Esophagus muscularis mucosa (tissue), 4 donors: ENCODE measurements at regions not wholly inside any gene's neighbourhood (a gene's known extent, or its start where the extent isn't known, plus 50 kb on each side); places are given as distances from the start of the nearest gene placed in this dataset.

Experiments used
- DNase-seq: peaks from one replicate; pipeline ENCODE4 v3.0.0-alpha.2; 2017; ENCODE audit errors: extremely low spot score
- H3K27ac ChIP-seq, 4 donors: fragments of 200-600 bp; sonication (generic); replicated peaks in 1 of 4; 1 replicate in 3 of 4; 2 replicates in 1 of 4; pipeline ENCODE4 v1.5.1; 2016 to 2019; ENCODE audit warnings: mild to moderate bottlenecking in 1 of 4
- H3K27me3 ChIP-seq, 4 donors: fragments of 200-600 bp; sonication (generic); one replicate each; pipeline versions ENCODE4 v1.5.1 to v1.6.0; 2016 to 2019
- H3K36me3 ChIP-seq, 4 donors: fragments of 200-600 bp; sonication (generic); one replicate each; pipeline ENCODE4 v1.5.1; 2016 to 2019
- H3K4me1 ChIP-seq, 4 donors: fragments of 200-600 bp; sonication (generic); one replicate each; pipeline ENCODE4 v1.5.1; 2016 to 2019
- H3K4me3 ChIP-seq, 4 donors: fragments of 200-600 bp; sonication (generic); 1 replicate in 2 of 4; 2 replicates in 2 of 4; pipeline ENCODE4 v1.5.1; 2016 to 2019; ENCODE audit warnings: mild to moderate bottlenecking in 4 of 4, moderate library complexity in 1 of 4
- H3K9me3 ChIP-seq, 4 donors: fragments of 200-600 bp; sonication (generic); 1 replicate in 3 of 4; 2 replicates in 1 of 4; pipeline ENCODE4 v1.5.1; 2016 to 2019
- CTCF ChIP-seq, 3 experiments: fragments of 200-600 bp in 2 of 3; fragments of 450-650 bp in 1 of 3; sonication (generic) in 2 of 3; IDR thresholded peaks; one replicate each; pipeline ENCODE4 v1.5.1; 2017 to 2019; ENCODE audit warnings: antibody characterized with exemption in 3 of 3, mild to moderate bottlenecking in 2 of 3, moderate library complexity in 1 of 3
- EP300 ChIP-seq: sonication (generic); formaldehyde crosslinking; IDR thresholded peaks from one replicate; pipeline ENCODE4 v1.6.1; 2017; ENCODE audit warnings: antibody characterized with exemption
- POLR2A ChIP-seq: fragments of 450-650 bp; IDR thresholded peaks from one replicate; pipeline ENCODE4 v1.6.1; 2017; ENCODE audit warnings: antibody characterized with exemption, moderate library complexity, mild to moderate bottlenecking, low read depth
- POLR2AphosphoS5 ChIP-seq, 2 donors: sonication (generic); formaldehyde crosslinking; IDR thresholded peaks; one replicate each; pipeline ENCODE4 v1.6.1; 2017; ENCODE audit warnings: antibody characterized with exemption in 2 of 2
- WGBS: methylation state at CpG from one replicate; pipeline ENCODE4 v1.1.5; 2018; 5-methylcytosine and 5-hydroxymethylcytosine counted together
- intact Hi-C: fragments of 100-400 bp; cut with DNase I; formaldehyde crosslinking; loops from one replicate; pipeline ENCODE4 v1.15.1; 2023

- intact Hi-C loops = no loop called here
These were observed 280.1 kb upstream of the ZFP42 start for GRCh38 chr4:187715466-187715865.

GRCh38 chr4:187724456-187724855 lies 271.1 kb upstream of the ZFP42 start:
- H3K9me3 ChIP-seq = no peaks in the 10 kb centered on the region
- WGBS = 62% methylated on average over 5 of the region's 5 CpGs
- H3K36me3 ChIP-seq = no peaks in the 10 kb centered on the region
- no peaks in the 10 kb centered on the region for H3K4me1 ChIP-seq
- H3K4me3 ChIP-seq = no peak overlapping the region
- intact Hi-C loops = no loop called here
- no peaks in the 10 kb centered on the region for H3K27me3 ChIP-seq
- no peak for TF ChIP-seq CTCF (IDR thresholded peaks at IDR 0.05)
- no peak for TF ChIP-seq POLR2A
- TF ChIP-seq POLR2AphosphoS5 (IDR thresholded peaks at IDR 0.05) = no peak
- no peak for TF ChIP-seq EP300
- no peak overlapping the region for H3K27ac ChIP-seq
- no peak for DNase-seq

More at GRCh38 chr4:187715466-187715865, 280.1 kb upstream of the ZFP42 start:
- H3K9me3 ChIP-seq = no peaks in the 10 kb centered on the region
- no peak for DNase-seq
- H3K27ac ChIP-seq = no peak overlapping the region
- no peak overlapping the region for H3K4me3 ChIP-seq
- TF ChIP-seq POLR2A (no peak), EP300 (no peak), POLR2AphosphoS5 (IDR thresholded peaks at IDR 0.05) (no peak), CTCF (IDR thresholded peaks at IDR 0.05) (no peak)
- no peaks in the 10 kb centered on the region for H3K27me3 ChIP-seq
- no peaks in the 10 kb centered on the region for H3K4me1 ChIP-seq
- no peaks in the 10 kb centered on the region for H3K36me3 ChIP-seq

GRCh38 chr4:187726485-187726884 lies 269.1 kb upstream of the ZFP42 start:
- TF ChIP-seq EP300 (no peak), CTCF (IDR thresholded peaks at IDR 0.05) (no peak), POLR2AphosphoS5 (IDR thresholded peaks at IDR 0.05) (no peak)
- peaks cover 0 to 4% (median 0%) of the 10 kb centered on the region in 4 donors for H3K9me3 ChIP-seq
- H3K4me3 ChIP-seq = no peak overlapping the region
- no peak for DNase-seq
- intact Hi-C loops = no loop called here
- no peaks in the 10 kb centered on the region for H3K4me1 ChIP-seq
- no peak overlapping the region for H3K27ac ChIP-seq
- H3K27me3 ChIP-seq = no peaks in the 10 kb centered on the region
- 92% methylated on average over 6 of the region's 6 CpGs for WGBS
- H3K36me3 ChIP-seq = no peaks in the 10 kb centered on the region

- TF ChIP-seq EP300 (no peak), POLR2A (no peak), CTCF (IDR thresholded peaks at IDR 0.05) (no peak), POLR2AphosphoS5 (IDR thresholded peaks at IDR 0.05) (no peak)
- Histone ChIP-seq H3K36me3 (no peaks in the 10 kb centered on the region), H3K9me3 (peaks cover 0 to 4% (median 0%) of the 10 kb centered on the region in 4 donors), H3K4me3 (no peak overlapping the region), H3K27me3 (no peaks in the 10 kb centered on the region), H3K4me1 (no peaks in the 10 kb centered on the region), H3K27ac (no peak overlapping the region)
- intact Hi-C loops = no loop called here
- no peak for DNase-seq
- 54% methylated on average over 2 of the region's 3 CpGs for WGBS
These were observed 263.0 kb upstream of the ZFP42 start for GRCh38 chr4:187732524-187732923.

- TF ChIP-seq CTCF (IDR thresholded peaks at IDR 0.05) = no peak
- TF ChIP-seq EP300 = no peak
- no peak for TF ChIP-seq POLR2A
- no peak for TF ChIP-seq POLR2AphosphoS5 (IDR thresholded peaks at IDR 0.05)
- Histone ChIP-seq H3K4me3 (no peak overlapping the region), H3K36me3 (no peaks in the 10 kb centered on the region), H3K27ac (no peak overlapping the region), H3K9me3 (peaks cover 0 to 29% (median 22%) of the 10 kb centered on the region in 4 donors), H3K4me1 (no peaks in the 10 kb centered on the region), H3K27me3 (no peaks in the 10 kb centered on the region)
- intact Hi-C loops = no loop called here
- 89% methylated on average over 1 of the region's 1 CpG for WGBS
- no peak for DNase-seq
These were observed 255.8 kb upstream of the ZFP42 start for GRCh38 chr4:187739771-187740170.
